ENCODE measurements at regions not wholly inside any gene's neighbourhood (a gene's known extent, or its start where the extent isn't known, plus 50 kb on each side); places are given as distances from the start of the nearest gene placed in this dataset.

- ChIA-PET POLR2A (interaction anchor here (0.6 kb wide), 1 partner anchor 204 kb away, joined by 3 read pairs; no protein-coding TSS in a partner anchor), CTCF (interaction anchor here (1.0 to 2.0 kb wide), 6 partner anchors 8 to 209 kb away, joined by 3 to 8 read pairs (median 4); no protein-coding TSS in a partner anchor)
- TF ChIP-seq CTCF (IDR thresholded peaks at IDR 0.05; ENCODE audit: control extremely low read depth, extremely low read depth, low read depth, missing control alignments), result no peak
- no peak for DNase-seq (ENCODE audit: extremely low spot score)
These were observed 206.6 kb upstream of the MARCKS start for GRCh38 chr6:113650610-113650979.

GRCh38 chr6:113651120-113651519, 206.0 kb upstream of the MARCKS start:
- ChIA-PET CTCF (interaction anchor here (1.0 to 2.0 kb wide), 6 partner anchors 8 to 208 kb away, joined by 3 to 8 read pairs (median 4); no protein-coding TSS in a partner anchor), POLR2A (interaction anchor here (0.6 kb wide), 1 partner anchor 204 kb away, joined by 3 read pairs; no protein-coding TSS in a partner anchor)
- DNase-seq (ENCODE audit: extremely low spot score), result no peak
- TF ChIP-seq CTCF (IDR thresholded peaks at IDR 0.05; ENCODE audit: control extremely low read depth, extremely low read depth, low read depth, missing control alignments), result no peak

GRCh38 chr6:113651920-113652319, 205.2 kb upstream of the MARCKS start:
- no peak for DNase-seq (ENCODE audit: extremely low spot score)
- ChIA-PET POLR2A (no interaction called here), CTCF (interaction anchor here (1.9 to 2.0 kb wide), 2 partner anchors 9 to 207 kb away, joined by 8 read pairs; no protein-coding TSS in a partner anchor)
- TF ChIP-seq CTCF (IDR thresholded peaks at IDR 0.05; ENCODE audit: control extremely low read depth, extremely low read depth, low read depth, missing control alignments), result no peak

- ChIA-PET POLR2A (no interaction called here), CTCF (no interaction called here)
- DNase-seq (ENCODE audit: extremely low spot score), result no peak
- no peak for TF ChIP-seq CTCF (IDR thresholded peaks at IDR 0.05; ENCODE audit: control extremely low read depth, extremely low read depth, low read depth, missing control alignments)
These were observed 203.9 kb upstream of the MARCKS start for GRCh38 chr6:113653275-113653674.

GRCh38 chr6:113654396-113654795, 202.7 kb upstream of the MARCKS start:
- no peak for TF ChIP-seq CTCF (IDR thresholded peaks at IDR 0.05; ENCODE audit: control extremely low read depth, extremely low read depth, low read depth, missing control alignments)
- no peak for DNase-seq (ENCODE audit: extremely low spot score)
- ChIA-PET CTCF (interaction anchor here (1.1 to 2.1 kb wide), 2 partner anchors 9 to 15 kb away, joined by 3 to 7 read pairs; no protein-coding TSS in a partner anchor), POLR2A (no interaction called here)

- ChIA-PET POLR2A (no interaction called here), CTCF (interaction anchor here (1.0 to 2.1 kb wide), 10 partner anchors 8 to 203 kb away, joined by 3 to 11 read pairs (median 4); no protein-coding TSS in a partner anchor)
- no peak for DNase-seq (ENCODE audit: extremely low spot score)
These were observed 201.4 kb upstream of the MARCKS start for GRCh38 chr6:113655761-113656160.

More at GRCh38 chr6:113655761-113656160, 201.4 kb upstream of the MARCKS start:
- TF ChIP-seq CTCF (IDR thresholded peaks at IDR 0.05; ENCODE audit: control extremely low read depth, extremely low read depth, low read depth, missing control alignments), result no peak

All from GM10248 (cell line).